Myocyte (in vitro differentiated cells): ENCODE measurements at regions not wholly inside any gene's neighbourhood (a gene's known extent, or its start where the extent isn't known, plus 50 kb on each side); places are given as distances from the start of the nearest gene placed in this dataset.
"Not testable (repeated sequence)": the region's sequence is repeated elsewhere in the genome, so short reads cannot be mapped to it uniquely, and the experiment has no call there.

ENCODE experiments used
- DNase-seq: peaks from one replicate; pipeline ENCODE4 v3.0.0-alpha.2; 2012; ENCODE audit warnings: low read depth

DNA sequence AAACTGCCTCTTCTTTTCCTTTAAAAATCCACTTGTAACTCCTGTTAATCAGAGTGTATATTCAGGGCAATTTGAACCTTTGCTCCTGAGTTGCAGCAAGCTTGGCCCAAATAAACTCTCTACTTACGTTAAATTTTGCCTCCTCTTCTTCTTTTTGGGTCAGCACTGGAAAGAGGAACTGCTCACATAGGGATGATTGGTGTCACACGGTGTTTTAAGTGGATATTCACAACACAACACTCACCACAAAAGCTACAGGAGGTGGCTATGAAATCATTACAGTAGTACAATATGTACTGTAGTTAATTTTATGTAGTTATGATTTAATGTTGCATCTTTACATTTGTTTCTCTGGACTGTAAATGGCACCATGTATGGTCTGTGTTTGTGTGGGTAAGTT lies 96.8 kb upstream of the DOCK9 start:
- no peak for DNase-seq

DNA sequence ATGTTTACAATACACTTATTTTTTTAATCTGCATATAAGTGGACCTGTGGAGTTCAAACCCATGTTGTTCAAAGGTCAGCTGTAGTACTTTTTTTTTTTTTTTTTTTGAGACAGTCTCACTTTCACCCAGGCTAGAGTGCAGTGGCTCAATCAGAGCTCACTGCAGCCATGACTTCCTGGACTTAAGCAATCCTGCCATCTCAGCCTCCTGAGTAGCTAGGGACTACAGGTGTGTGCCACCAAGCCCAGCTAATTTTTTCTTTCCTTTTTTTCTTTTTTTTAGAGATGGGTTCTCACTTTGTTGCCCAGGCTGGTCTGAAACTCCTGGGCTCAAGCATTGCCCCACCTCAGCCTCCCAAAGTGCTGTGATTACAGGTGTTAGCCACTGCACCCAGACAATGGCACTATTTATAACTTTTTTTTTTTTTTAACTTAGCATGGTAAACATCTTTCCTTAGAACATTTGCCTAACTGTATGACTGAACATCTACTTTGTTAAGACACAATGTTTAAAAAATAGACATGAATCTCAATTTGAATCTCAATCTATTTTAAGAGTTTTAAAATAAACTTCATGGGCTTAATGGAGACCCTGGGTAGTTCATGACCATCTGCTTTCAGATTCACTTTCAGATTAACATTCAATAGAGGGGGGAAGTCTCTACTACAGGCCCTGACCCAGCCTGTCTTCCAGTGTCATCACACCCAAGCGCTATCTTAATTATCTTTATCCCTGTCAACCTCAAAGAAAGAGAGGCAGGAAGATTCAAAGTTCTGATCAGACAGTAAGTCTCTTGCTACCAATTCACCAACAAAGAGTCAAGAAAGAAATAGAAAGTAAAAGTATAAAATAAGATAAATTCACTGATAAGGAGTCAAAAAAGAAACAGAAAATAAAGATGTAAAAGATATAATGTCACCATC lies 97.7 kb upstream of the DOCK9 start:
- DNase-seq: no peak

DNA sequence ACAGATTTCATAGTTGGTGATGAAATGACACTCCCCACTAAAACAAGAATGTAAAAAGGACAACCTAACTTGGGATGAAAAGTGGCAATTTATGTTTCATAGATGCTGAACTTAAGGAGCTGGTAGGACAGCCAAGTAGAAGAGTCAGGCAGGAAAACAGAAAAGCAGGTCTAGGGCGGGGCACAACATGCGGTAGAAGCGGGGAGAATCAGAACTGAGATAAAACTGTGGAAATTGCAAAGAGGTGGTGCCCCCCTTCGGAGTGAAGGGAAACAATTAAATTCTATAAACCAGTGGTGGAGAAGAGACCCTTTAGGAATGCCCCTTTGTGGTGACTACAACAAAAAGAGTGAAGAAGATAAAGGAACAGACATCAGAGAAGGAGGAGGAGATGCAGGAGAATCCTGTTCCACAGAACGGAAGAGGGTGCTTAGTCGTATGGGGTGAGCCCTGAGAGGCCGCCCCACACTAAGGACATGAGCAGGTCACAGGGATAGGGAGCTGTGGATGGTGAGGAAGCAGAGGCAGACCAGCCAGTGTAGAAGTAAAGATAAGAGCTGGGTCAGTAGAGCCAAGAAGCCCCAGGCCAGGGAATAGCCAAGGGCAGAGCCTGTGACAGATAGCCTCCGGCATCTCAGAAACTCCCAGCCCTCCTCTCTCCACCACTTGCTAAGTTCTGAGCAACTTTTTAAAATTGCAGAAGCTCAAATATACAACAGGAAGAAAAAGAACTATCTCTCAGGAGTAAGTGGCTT lies 100.3 kb upstream of the DOCK9 start:
- DNase-seq: no peak

- no peak for DNase-seq
Observed at GRCh38 chr13:99080131-99080530, 102.3 kb upstream of the DOCK9 start.

DNA sequence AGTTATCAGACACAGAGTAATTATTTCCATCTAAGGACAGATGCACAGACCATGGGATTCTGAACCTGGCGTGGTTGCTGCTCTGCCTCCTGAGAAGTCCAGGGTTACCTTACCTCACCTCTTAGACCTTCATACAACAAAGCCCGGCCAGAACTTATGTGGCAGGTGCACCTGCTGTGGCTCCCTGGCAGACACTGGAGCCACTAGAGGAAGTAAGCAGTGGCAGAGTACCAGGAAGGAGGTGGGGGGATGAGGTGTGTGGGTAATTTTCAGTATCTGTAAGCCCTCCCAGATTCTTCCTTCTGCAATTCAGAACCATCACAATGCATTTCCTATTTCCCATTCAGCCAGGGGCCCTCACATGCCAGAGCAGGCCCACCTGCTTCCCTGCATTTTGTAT lies 106.1 kb upstream of the DOCK9 start:
- no peak for DNase-seq

GRCh38 chr13:99085139-99085807 lies 107.4 kb upstream of the DOCK9 start:
- no peak for DNase-seq

DNA sequence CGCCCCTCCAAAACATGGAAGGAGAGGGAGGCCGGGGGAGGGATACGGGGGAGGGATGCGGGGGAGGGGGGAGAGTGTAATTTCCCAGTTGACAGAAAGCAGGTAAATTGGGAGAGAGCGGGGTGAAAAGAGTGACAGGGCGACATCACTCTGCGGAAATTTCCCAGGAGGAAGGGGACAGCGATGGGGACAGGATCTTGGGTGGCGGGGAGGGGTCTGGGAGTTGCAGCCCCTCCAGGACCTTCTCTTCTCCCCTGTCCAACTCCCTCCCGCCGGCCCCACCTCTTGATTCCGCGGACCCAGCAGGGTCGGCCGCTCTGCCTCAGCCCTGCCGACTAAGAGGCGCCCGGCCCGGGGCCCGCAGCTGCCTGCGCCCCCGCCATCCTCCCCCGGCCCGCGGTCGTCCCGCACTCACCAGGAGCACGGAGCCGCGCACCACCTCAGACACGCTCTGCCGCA lies 108.0 kb upstream of the DOCK9 start:
- DNase-seq: no peak

DNA sequence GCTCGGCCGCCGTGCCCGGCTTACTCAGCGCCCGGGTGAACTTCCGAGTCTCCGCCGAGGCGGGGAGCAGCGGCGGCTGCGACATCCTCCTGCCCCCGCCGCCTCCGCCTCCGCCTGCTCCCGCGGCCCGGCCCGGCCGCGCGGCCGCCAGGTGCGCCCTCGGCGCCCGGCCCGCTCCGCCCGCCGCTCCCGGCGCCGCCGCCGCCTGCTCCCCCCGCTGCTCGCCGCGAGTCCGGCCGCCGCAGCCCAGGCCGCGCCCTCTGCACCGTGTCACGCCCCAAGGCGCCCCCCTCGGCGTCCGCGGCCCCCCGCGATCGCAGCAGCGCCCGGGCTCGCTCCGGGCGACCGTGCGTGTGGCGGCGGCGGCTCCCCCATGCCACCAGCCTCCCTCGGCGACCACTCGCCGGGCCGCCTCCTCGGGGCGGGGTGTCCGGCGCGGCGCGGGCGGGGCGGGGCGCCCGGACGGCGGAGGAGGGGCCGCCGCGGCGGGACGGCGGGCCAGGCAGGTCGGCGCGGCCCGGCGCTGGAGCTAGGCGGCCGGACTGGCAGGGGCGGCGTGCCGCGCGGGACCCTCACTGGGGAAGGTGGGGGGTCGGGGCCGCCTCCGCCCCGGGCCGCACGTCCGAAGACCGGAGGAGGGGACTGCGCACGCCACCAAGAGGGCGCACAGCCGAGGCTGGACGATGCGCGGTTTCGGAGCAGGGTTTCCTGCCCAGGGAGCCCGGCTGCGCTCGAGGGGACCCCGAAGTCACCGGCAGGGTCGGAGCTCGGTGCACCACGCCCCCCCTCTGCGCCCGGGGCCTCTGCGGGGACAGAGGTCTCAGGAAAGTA lies 108.6 kb upstream of the DOCK9 start:
- DNase-seq: peak; percentile 62

- peak; percentile 89 for DNase-seq
Observed at GRCh38 chr13:99087098-99087953, 109.5 kb upstream of the DOCK9 start.

- no peak for DNase-seq
Observed at GRCh38 chr13:99087954-99088491, 110.2 kb upstream of the DOCK9 start.

DNA sequence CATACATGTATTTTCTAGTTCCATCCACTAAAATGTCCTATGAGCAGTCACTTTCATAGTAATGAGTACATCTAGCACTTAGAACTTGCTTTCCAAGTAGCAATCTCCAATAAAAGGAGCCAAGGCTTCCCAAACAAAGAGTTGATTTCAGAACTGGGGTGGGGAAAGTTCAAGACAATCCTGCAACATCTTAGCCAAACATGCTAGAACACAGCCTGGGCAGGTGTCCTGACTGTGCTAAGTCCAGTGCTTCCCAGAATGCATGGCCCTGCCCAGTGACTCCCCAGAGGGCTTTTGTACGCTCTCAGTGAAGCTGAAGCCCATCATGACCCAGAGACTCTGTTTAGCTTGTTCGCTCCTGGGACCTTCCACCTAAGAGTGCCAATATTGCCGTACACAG lies 106.7 kb upstream of the UBAC2 start:
- no peak for DNase-seq

GRCh38 chr13:99101831-99102230 lies 98.8 kb upstream of the UBAC2 start:
- DNase-seq: not testable (repeated sequence)

DNA sequence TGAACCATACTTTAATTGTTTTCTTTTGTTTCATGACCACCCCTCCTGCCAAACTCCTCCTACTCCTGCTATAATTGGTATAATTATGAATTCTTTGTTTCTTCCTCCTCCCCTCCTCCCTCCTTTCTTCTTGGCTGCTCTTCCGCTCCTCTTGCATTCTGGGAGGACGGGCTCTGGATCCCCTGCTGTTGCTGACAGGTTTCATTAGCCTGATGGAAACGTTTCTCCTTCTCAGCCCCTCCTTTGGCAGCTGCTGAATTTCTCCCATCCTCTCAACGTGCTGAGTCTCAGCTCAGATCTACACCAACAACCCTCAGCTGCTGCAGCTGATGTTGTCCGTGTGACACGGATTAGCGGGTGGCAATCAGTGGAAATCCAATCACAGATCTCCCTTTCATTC lies 97.1 kb upstream of the UBAC2 start:
- peak; percentile 65 for DNase-seq

- DNase-seq: no peak
Observed at GRCh38 chr13:99104396-99104795, 96.3 kb upstream of the UBAC2 start.

DNA sequence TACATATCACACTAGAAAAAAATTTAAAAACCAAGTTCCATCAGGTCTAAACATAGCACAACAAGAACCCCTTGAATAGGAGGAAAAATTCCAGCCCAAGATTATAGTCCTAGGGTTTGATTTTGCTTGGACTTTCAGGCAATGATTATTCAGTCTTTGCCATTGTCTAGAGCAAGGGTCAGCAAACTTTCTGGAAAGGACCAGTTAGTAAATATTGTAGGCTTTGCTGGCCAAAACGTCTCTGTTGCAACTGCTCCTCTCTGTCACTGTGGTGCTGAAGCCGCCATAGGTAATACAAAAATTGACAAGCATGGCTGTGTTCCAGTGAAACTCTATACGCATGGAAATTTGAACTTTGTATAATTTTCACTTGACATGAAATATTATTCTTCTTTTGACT lies 95.5 kb upstream of the UBAC2 start:
- no peak for DNase-seq

DNA sequence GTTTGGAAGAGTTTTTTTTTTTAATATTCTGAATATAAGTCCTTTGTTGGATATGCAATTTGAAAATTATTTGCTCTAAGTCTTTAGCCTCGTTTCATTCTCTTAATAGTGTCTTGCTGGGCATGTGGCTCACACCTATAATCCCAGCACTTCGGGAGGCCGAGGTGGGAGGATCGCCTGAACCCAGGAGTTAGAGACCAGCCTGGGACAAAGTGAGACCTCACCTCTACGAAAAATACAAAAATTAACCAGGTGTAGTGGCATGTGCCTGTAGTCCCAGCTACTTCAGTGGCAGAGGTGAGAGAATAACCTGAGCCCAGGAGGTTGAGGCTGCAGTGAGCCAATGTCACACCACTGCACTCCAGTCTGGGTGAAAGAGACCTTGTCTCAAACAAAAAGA lies 87.3 kb upstream of the UBAC2 start:
- DNase-seq: no peak

DNA sequence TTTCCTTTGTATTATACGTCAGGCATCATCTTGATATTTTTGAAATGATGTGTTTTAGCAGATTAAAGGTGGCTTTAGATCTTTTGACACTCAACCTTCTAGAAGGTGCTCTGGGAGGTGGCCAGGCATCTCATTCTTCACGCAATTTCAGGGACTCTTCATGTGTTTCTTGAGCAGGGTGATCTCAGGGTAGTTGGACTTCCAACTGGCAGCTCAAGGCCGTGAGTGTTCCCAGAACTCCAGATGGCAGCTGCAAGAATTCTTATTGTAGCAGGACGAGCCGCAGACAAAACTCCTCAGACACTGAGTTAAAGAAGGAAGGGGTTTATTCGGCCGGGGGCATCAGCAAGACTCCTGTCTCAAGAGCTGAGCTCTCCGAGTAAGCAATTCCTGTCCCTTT lies 82.5 kb upstream of the UBAC2 start:
- no peak for DNase-seq

GRCh38 chr13:99119656-99120055 lies 81.0 kb upstream of the UBAC2 start:
- DNase-seq: no peak

DNA sequence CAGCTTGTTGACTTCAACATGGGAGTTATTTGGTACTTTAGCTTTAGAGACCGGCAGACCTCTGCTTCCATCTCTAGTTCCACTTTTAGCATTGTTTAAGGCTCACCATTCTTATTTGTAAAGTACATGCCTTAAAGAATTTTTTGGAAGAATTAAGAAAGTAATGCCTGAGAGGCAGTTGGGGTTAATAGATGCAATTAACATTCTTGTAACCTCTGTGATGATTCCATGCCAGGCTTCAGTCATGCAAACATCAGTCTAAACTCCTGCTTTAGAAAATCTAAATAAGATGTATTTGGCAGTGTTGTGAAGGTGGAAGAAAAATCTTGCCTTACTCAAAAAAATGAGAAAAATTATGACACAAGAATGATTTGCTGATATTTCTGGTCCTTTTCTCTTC lies 79.9 kb upstream of the UBAC2 start:
- DNase-seq: no peak

- DNase-seq: no peak
Observed at GRCh38 chr13:99122171-99122570, 78.5 kb upstream of the UBAC2 start.
